ENCODE measurements at regions not wholly inside any gene's neighbourhood (a gene's known extent, or its start where the extent isn't known, plus 50 kb on each side); places are given as distances from the start of the nearest gene placed in this dataset.
"Not testable (repeated sequence)": the region's sequence is repeated elsewhere in the genome, so short reads cannot be mapped to it uniquely, and the experiment has no call there.

DNA sequence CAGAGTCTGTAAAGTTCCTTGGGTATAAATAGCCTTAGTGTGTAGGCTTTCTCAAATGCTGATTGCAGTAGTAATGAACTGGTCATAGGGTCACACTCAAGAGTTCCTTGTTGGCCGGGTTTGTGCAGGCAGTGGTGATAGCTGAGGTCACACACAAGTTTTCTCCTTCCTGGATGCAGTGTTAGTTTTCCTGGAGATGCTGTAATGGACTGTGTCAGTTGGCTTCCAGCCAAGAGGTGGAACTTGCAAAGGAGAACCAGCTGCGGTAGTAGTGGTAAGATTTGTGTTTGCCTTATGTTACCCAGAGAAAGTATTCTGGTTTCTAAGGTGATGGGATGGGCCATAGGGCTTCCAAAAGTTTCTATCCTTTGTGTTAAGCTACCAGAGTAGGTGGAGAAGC is 409.8 kb upstream of the FRG1 start:
- no peak for DNase-seq (ENCODE audit: extremely low read depth, low read depth)

DNA sequence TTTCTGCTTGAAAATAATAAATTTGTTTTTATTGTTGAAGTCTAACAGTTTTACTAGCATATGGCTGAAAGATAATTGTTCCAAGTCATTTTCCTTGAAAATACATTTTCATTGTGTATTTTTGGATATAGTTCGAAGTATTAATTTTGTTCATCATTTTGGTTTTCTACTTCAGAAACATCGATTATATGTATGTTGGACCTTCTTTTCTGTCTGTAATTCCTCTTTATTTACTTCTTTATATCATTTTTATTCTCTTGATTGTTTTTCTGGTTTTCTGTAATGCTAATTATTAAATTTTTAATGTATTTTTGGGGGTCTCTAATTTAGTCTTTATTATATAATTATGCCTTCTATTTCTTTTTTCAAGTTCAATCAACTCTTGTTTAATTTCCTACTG is 407.1 kb upstream of the FRG1 start:
- no peak for DNase-seq (ENCODE audit: extremely low read depth, low read depth)

DNA sequence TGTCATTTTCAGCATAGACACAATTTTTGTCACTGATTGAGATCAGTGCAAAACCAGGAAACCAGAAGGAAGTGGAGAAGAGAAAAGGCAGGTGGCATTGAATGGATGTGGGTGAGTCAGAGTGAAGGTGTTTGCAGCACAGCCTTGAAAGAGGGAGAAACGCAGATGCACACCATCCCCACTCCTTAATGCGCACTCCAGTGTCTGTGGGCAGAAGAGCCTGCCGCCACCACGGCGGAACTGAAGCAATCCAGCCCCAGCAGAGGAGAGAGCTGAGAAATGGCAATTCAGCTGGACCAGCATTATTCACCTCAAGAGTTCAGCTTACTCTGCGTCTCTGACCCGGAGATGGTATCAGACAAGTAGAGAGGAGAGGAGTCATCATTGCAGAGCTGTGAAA is 393.1 kb upstream of the FRG1 start:
- DNase-seq (ENCODE audit: extremely low read depth, low read depth): no peak

DNA sequence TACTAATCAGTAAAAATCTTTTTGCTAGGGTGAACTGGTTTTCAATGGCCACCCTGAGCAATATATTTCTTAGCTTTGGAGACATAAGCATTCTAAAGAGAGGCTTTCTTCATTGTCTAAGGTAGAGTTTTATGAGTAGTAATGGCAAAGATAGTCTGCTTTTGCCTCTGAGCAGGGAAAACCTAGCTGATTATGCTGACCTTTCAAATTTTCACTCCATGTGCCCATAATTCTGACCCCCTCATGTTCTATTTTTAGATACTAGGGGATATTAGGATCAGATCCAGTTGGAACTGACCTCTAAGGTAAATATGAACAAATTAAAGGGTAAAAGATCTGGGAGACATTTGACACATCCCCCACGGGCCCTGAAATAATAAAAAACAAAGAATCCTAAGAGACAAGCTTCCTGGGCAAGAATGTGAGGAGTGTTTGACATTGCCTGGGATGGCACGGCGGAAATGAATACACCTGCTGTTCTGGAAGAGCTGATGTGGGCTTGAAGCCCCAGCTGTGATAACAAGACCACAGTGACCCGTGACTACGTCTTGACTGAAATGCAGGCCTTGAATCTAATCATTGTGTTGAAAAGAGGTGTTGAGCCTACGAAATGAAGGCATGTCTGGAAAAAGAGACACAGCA is 392.1 kb upstream of the FRG1 start:
- no peak for DNase-seq (ENCODE audit: extremely low read depth, low read depth)

DNA sequence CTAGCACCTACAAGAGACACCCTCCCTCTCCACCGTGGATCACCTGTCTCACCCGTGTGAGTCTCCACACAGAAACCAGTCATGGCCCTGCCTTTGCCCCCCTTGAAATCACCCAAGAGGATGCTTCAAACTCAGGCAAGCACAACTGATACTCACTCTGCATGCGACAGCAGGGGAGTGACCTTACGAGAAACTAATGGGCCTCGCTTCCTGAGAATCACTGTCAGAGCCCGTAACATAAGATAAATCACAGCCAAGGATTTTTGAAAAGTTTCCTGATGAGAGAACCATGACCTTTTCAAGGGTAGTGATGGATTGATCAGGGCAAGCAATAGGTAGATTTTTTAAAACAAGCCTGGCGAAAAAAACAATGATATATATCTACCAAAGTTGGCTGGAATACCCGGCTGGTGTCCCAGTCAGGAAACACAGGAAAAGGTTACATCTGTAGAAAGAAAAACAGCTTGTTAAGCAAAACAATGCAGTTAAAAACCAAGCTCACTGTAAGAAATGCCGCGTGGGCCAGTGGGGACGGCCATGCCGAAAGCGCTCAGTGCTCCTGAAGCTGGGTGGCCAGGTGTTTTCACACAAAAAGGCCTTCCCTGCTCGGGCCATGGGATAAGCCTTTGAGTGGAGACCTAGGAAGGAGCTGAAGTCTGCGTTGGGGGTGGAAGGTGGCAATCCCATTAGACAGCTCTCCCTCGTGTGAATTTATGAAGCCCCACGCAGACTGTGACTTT is 388.6 kb upstream of the FRG1 start:
- DNase-seq (ENCODE audit: extremely low read depth, low read depth): not testable (repeated sequence)

DNA sequence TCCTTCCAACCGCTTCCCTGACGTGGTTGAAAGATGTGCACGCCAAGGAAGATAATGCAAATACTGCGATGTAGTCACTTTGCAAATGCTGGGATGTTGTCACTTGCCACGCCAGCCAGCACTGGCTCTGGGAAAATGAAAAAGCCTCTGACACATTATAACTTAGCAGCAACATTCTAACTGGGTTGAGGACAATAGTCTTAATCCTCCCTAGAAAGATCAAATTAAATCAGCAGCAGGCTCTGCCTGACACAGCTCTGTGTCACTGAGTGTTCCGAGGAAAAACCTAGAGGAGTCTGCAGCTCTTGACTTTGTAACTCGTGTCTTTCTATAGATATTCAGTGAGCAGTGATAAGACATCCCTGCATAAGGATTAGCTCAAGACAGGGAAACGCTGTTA is 380.1 kb upstream of the FRG1 start:
- DNase-seq (ENCODE audit: extremely low read depth, low read depth): not testable (repeated sequence)

DNA sequence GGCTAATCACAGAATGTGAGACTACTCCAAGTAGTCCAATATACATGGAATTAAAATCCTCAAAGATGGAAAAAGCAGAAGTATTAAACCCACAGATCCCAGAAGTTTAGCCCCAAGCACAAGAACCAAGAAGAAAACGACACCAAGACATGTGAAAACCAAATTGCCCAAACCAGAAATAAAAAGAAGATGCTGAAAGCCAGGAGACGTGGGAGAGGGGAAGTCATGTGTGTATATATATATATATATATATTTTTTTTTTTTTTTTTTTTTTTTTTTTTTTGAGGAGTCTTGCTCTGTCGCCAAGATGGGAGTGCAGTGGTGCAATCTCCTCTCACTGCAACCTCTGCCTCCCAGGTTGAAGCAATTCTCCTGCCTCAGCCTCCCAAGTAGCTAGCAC is 376.9 kb upstream of the FRG1 start:
- DNase-seq (ENCODE audit: extremely low read depth, low read depth): not testable (repeated sequence)

DNA sequence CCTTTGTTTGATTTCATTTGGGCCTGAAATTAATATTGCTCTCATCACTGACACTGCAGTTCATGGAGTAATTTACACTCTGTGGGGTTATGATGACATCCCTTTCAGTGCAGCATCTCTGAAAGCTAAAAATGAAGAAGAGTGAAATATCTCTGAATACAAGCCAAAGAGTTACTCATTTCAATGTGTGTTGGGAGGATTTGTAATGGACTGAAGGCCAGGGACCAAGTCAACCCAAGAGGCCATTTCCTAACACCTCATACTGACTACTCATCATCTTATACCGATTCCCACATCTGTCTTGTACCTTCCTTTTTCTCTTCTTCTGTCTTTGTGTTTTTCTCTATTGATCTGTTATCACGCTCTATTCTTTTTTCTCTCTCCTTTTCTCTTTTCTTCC is 374.4 kb upstream of the FRG1 start:
- not testable (repeated sequence) for DNase-seq (ENCODE audit: extremely low read depth, low read depth)

DNA sequence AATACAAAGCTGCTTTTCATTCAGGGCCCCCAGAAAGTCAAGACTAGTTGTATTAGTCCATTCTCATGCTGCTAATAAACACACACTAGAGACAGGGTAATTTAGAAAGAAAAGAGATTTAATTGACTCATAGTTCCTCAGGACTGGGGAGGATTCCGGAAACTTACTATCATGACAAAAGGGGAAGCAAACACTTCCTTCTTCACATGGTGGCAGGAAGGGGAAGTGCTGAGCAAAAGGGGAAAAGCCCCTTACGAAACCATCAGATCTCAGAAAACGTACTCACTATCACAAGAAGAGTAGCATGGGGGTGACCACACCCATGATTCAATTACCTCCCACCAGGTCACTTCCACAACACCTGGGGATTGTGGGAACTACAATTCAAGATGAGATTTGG is 373.8 kb upstream of the FRG1 start:
- not testable (repeated sequence) for DNase-seq (ENCODE audit: extremely low read depth, low read depth)

DNA sequence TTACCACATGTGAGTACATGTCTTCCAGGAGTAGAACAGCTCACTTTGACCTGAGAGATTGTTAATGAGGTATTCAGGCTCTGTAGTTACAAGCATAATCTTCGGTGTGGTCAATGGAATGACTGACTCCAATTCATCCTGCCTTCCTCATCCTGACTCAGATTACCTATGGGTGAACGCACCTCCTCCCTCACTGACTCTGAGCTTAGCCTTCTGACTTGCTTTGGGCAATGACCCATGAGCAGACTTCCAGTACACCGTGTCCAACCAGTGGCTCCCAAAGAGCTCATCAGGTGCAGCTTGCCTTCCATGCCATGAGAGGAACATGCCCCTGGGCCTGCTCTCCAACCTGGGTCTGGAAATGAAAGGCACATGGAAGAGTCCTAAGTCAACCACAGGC is 361.0 kb upstream of the FRG1 start:
- not testable (repeated sequence) for DNase-seq (ENCODE audit: extremely low read depth, low read depth)

DNA sequence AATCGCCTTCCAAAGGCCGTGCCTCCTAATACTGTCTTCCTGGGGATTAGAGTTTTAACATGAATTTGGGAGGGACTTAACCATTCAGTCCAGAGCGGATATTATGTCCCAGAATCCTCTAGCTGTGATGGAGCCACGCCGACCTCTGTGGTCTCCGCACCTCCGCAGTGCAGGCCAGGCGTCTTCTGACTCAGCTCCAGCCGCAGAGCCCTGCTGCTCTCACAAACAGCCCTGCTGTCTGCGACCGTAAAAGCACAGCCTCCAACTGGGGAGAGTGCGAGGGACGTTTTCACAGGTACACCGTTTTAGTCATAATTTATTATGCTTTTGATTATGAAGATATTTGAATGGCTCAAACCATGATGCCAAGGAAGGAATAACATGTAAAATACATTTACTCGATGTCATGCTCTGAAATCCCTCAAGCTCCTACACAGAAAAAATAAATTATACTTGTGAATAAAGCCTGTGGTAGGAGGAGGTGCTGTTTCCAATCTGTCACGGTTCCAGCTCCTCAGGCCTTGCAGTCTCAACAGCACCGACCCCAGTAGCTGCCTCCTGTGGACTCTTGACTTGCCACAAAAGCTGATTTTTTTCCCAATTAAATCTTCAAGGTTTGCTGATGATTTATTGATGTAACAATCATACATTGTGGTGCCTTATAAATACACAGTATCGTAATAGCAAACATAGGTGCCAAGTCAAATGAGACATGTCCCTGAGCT is 353.6 kb upstream of the FRG1 start:
- DNase-seq (ENCODE audit: extremely low read depth, low read depth): not testable (repeated sequence)

DNA sequence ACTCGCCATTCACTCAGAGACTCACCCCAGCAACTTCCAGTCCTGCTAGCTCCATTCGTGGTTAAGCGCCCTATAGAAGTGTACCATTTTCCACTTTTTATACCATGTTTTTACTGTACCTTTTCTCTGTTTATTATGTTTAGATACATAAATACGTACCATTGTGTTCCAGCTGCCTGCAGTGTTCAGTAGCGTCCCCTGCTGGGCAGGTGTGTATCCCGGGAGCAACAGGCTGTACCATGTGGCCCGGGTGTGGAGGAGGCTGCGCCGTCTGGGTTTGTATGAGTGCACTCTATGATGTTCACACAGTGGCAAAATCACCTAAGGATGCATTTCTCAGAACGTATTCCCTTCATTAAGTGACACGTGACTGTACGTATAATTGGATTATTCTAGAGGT is 351.5 kb upstream of the FRG1 start:
- DNase-seq (ENCODE audit: extremely low read depth, low read depth): not testable (repeated sequence)

DNA sequence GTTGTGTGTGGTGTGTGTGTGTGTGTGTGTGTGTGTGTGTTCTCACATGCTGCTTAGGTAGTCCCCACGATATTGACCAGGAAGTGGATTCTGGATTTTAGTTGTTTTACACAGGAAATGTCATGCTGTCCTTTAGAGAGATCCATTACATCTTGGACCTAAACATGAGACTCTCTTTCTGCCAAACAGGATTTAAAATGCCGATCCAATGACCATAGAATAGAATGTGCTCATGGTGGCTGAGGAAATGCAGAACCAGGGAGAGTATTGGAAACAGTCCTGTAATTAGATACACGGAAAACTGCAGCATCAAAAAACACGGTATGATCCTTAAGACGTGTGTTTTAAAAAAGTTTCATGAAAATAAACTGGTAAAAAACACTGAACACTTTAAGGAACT is 347.8 kb upstream of the FRG1 start:
- DNase-seq (ENCODE audit: extremely low read depth, low read depth): no peak

DNA sequence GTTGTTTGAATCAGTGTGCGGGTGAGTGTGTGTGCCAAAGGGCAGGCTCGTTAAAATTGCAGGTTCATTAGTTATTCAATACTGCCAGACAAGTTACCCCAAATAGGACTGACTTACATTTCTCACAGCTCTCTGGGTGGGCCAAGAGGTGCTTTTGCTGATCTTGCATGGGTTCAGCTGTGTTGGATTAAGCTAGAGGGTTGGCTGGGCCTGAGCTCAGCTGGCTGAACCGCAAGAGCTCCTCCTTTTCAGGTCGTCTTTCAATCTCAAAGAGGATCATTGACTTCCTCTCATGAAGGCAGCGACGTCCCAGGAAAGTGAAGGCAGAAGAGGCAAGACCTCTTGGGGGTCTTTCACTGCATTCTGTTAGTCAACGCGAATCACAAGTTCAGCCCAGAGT is 343.3 kb upstream of the FRG1 start:
- DNase-seq (ENCODE audit: extremely low read depth, low read depth): no peak

DNA sequence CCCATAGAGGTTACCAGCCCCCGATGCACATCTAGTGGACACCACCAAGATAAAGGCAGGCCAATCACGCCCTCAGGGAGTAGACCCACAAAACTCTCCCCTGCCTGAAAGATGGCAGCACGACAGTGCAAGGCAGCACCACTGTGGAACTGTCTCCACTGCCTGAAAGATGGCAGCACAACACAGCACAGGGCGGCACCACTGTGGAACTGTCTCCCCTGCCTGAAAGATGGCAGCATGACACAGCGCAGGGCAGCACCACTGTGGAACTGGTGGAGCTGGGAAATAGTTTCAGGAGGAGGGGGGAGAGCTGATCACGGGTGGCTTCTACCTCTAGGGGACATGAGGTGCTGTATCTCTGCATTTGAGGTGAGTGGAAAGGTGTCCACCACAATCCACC is 340.4 kb upstream of the FRG1 start:
- DNase-seq (ENCODE audit: extremely low read depth, low read depth): no peak

DNA sequence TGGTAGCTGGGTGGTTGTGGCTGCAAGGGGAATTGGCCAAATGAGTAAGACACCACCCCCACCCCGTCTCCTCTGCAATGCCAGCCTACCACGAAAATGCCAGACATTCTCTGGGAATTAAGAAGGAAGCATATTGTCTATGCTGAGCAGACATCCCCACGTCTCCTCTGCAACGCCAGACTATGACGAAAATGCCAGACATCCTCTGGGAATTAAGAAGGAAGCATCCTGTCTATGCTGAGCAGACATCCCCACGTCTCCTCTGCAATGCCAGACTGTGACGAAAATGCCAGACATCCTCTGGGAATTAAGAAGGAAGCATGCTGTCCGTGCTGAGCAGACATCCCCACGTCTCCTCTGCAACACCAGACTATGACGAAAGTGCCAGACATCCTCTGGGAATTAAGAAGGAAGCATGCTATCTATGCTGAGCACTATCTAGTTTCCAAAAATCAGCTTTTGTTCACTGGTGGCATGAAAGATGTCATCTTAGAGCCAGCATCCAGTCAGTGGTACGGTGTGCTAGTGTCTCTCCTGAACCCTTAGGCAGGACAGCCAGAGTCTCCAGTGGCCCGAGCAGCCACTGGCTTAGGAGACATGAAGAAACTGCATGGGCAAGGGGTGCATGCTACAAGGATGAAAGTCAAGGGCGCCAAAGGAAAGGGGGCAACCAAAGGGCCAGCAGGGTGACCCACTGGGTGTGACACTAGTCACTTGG is 339.8 kb upstream of the FRG1 start:
- DNase-seq (ENCODE audit: extremely low read depth, low read depth): no peak

DNA sequence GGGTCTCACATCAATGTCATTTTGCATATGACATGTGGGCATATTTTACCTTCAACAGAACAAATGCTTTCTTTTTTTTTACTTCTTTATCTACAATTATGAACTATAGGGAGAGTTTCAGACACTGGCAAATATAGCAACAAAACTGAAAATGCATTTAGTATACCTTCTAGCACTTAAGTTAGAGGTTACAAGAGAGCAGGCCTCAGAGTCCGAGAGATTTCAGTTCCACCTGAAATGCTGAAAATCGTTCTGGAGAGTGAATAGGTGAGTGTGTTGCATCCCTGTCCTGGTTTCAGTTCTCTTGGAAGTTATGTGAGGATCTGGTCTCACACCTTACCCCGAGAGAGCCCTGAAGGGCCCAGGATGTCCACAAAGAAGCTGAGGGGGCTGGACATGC is 337.8 kb upstream of the FRG1 start:
- DNase-seq (ENCODE audit: extremely low read depth, low read depth): not testable (repeated sequence)

DNA sequence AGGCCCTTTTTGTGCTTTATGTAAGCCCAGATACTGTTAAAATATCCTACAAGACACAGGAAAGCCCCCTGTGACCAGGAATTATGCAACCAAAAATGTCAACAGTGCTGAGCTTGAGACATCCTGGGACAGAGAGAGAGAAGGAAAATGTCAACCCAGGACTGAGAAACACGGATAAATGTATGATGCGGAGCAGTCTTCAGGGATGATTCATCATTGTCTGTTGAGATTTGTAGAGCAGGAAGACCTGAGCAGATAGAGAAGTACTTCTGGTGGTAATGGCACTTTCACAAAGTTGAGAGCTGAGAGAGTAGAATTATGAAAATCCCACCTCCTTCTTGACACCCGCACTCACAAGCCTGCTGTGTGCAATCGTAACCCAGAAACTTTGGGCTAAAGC is 330.1 kb upstream of the FRG1 start:
- DNase-seq (ENCODE audit: extremely low read depth, low read depth): not testable (repeated sequence)

DNA sequence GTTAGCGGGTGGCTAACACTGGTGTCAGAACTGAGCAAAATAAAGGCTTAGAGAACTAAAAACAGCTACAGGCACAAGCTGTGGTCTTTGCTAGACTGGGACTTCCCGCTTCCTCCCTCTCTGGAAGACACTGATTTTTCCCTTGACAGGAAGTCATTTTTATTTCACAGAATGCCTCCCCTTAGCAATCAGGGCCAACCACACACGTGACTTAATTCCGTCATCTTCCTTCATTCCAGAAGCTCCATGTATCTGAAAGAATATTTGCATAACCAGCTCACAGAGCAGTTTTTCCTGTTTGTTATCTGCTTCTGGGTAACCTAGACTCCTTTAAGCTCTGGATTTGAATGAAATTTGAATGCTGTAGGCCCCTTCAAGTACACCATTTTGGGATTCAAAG is 327.5 kb upstream of the FRG1 start:
- DNase-seq (ENCODE audit: extremely low read depth, low read depth): no peak

DNA sequence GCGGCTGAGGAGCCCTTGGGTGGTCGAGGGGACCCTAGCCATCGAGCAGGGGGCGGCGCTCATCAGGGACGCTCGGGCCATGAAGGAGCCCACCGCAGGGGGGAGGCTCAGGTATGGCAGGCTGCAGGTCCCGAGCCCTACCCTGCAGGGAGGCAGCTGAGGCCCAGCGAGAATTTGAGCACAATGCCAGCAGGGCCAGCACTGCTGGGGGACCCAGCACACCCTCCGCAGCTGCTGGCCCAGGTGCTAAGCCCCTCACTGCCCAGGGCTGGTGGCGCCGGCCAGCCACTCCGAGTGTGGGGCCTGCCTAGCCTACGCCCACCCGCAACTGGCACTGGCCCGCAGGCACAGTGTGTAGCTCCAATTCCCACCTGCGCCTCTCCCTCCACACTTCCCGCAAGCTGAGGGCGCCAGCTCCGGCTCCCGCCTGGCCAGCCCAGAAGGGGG is 325.4 kb upstream of the FRG1 start:
- no peak for DNase-seq (ENCODE audit: extremely low read depth, low read depth)

DNA sequence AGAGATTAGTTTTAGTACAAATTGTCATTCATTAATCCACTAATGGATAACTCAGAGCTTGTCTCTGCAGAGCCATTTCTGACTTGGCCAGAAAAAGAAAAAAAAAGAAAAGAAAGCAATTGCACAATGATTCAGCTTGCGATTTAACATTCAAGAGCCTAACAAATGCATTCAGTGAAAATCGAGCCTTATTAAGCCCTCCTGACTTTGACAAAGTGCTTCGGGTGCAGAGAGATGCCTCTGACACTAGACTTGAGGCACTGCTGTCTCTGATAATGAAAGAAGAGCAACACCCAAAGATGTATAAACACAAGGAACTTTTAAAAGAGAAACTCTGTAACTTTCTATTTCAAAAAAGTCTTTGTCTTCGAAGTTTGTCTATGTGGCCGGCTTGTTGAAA is 322.9 kb upstream of the FRG1 start:
- DNase-seq (ENCODE audit: extremely low read depth, low read depth): not testable (repeated sequence)

Data from NCI-H460 (cell line).